RWPE2 (cell line): ENCODE measurements at regions not wholly inside any gene's neighbourhood (a gene's known extent, or its start where the extent isn't known, plus 50 kb on each side); places are given as distances from the start of the nearest gene placed in this dataset.

Experiments
- ATAC-seq: fragments of 200-7000 bp; cut with Tn5 transposase; 3 replicates; pipeline ENCODE4 v1.9.1; 2021; ENCODE audit warnings: low read depth
- DNase-seq: peaks from one replicate; pipeline ENCODE4 v3.0.0-alpha.2; 2020; ENCODE audit warnings: low spot score
- H3K27ac ChIP-seq: fragments of 450-650 bp; 2 replicates; pipeline ENCODE4 v1.5.1; 2017; ENCODE audit warnings: mild to moderate bottlenecking; ENCODE audit not compliant: poor library complexity, severe bottlenecking
- H3K27me3 ChIP-seq: fragments of 250-450 bp; sonication (Bioruptor Pico); 2 replicates; pipeline ENCODE4 v1.5.1; 2021; ENCODE audit warnings: mild to moderate bottlenecking, moderate library complexity; ENCODE audit not compliant: insufficient read depth, poor library complexity, severe bottlenecking
- H3K36me3 ChIP-seq: fragments of 250-450 bp; sonication (Bioruptor Pico); 2 replicates; pipeline ENCODE4 v1.5.1; 2020; ENCODE audit warnings: low read depth, mild to moderate bottlenecking, moderate library complexity
- H3K4me1 ChIP-seq: fragments of 250-450 bp; sonication (Bioruptor Pico); 2 replicates; pipeline ENCODE4 v1.5.1; 2021; ENCODE audit warnings: mild to moderate bottlenecking, moderate library complexity; ENCODE audit not compliant: insufficient read depth, poor library complexity, severe bottlenecking
- H3K4me3 ChIP-seq: fragments of 250-450 bp; sonication (Bioruptor Pico); 2 replicates; pipeline ENCODE4 v1.5.1; 2021; ENCODE audit warnings: mild to moderate bottlenecking, moderate library complexity; ENCODE audit not compliant: severe bottlenecking
- H3K9me3 ChIP-seq: fragments of 250-450 bp; sonication (Bioruptor Pico); 2 replicates; pipeline ENCODE4 v1.5.1; 2021; ENCODE audit warnings: mild to moderate bottlenecking, moderate library complexity; ENCODE audit not compliant: severe bottlenecking
- TF ChIP-seq, protein P1 (sequence below): fragments of 450-650 bp; IDR thresholded peaks from one replicate; pipeline ENCODE4 v1.5.1; 2017; ENCODE audit warnings: mild to moderate bottlenecking, moderate library complexity; ENCODE audit not compliant: poor library complexity, severe bottlenecking

DNA sequence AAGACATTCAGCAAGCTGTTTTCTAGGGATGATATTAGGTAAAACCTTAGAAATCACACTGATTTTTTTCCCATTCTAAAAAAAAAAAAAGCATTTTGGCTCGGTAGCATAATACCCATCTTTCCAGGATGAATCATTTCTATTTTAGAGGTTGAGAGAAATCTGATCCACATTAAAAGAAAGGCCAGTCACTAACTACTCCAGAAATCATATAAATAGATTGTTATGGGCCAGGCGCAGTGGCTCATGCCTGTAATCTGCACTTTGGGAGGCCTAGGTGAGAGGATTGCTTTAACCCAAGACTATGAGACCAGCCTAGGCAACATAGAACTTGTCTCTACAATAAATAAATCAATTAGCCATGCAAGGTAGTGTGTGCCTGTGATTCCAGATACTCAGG, 164.3 kb downstream of the BAMBI start:
- Histone ChIP-seq H3K36me3 (no peaks in the 10 kb centered on the region), H3K9me3 (no peaks in the 10 kb centered on the region), H3K4me3 (no peak overlapping the region), H3K27me3 (no peaks in the 10 kb centered on the region), H3K27ac (no peak overlapping the region), H3K4me1 (no peaks in the 10 kb centered on the region)
- DNase-seq (no peak), ATAC-seq (no peak)
- TF ChIP-seq, protein P1, sequence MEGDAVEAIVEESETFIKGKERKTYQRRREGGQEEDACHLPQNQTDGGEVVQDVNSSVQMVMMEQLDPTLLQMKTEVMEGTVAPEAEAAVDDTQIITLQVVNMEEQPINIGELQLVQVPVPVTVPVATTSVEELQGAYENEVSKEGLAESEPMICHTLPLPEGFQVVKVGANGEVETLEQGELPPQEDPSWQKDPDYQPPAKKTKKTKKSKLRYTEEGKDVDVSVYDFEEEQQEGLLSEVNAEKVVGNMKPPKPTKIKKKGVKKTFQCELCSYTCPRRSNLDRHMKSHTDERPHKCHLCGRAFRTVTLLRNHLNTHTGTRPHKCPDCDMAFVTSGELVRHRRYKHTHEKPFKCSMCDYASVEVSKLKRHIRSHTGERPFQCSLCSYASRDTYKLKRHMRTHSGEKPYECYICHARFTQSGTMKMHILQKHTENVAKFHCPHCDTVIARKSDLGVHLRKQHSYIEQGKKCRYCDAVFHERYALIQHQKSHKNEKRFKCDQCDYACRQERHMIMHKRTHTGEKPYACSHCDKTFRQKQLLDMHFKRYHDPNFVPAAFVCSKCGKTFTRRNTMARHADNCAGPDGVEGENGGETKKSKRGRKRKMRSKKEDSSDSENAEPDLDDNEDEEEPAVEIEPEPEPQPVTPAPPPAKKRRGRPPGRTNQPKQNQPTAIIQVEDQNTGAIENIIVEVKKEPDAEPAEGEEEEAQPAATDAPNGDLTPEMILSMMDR: no peak

DNA sequence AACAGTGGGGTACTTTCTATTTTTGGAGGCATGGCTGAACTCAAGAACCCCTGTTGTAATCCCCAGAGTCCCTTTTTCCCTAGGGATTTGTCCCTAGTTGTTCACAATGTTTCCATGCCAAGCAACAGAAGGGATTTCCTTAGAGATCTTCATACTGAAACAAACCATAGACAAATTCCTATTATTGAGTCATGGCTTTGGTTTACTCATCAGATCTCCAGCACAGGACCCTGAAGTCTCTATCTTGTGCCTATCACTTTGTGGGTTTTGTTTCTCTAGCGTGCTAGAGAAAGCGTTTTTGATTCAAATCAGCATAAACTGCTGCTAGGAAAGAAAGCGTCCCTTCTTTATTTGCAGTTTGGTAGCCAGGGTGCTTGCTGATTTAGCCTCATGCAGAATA, 165.0 kb downstream of the BAMBI start:
- TF ChIP-seq, protein P1: no peak
- Histone ChIP-seq H3K4me1 (no peaks in the 10 kb centered on the region), H3K9me3 (no peaks in the 10 kb centered on the region), H3K4me3 (no peak overlapping the region), H3K27me3 (no peaks in the 10 kb centered on the region), H3K36me3 (no peaks in the 10 kb centered on the region), H3K27ac (no peak overlapping the region)
- DNase-seq: no peak
- ATAC-seq: no peak

DNA sequence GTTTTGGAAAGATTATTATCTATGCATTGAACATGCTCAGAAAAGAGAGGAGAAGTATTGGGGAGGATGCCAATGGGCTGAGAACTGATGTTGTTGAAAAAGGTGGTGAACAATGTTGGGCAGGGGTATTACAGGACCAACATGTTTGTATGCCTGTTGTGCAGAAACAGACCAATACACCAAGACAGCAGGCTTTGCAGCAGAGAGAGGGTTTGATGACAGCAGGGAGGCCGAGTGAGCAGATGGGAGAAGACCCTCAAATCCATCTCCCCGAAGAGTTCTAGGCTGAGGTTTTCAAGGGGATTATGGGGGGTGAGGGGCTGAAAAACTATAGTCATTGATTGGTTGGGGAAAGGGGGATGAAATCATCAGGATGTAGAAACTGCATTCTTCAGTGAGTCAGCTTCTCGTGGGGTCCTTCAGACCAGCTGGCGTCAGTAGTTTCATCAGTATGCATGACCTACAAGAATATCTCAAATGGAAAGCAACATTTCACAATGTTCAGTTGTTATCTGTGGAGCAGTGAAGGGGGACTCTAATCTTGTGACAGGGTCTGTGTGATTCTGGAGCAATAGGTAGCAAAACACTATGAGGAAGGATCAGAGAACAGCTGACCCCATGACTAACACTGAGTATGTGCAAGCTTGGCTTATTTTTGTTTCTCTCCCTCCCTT, 167.8 kb downstream of the BAMBI start:
- no peaks in the 10 kb centered on the region for H3K36me3 ChIP-seq
- H3K4me1 ChIP-seq: no peaks in the 10 kb centered on the region
- TF ChIP-seq, protein P1: no peak
- no peaks in the 10 kb centered on the region for H3K27me3 ChIP-seq
- no peaks in the 10 kb centered on the region for H3K9me3 ChIP-seq
- ATAC-seq (no peak), DNase-seq (no peak)
- no peak overlapping the region for H3K27ac ChIP-seq
- no peak overlapping the region for H3K4me3 ChIP-seq

DNA sequence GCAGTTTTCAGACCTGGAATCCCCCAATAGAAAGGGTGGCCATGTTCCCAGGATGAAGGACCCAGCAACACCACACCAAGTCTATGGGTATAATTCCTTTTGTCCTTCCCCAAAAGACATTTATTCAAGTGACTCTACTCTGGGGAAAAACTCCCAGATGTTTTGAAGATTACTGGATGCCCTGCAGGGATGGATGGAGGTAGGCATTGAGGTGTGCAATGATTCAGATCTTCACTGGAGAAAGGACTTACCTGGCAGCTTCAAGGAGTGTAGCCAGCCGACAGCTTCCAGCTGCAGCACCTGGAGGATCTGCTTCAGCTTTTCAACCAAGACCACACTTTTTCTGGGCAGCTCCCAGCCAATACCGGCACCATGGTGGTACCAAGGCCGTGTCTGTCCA, 172.0 kb downstream of the BAMBI start:
- H3K4me1 ChIP-seq: no peaks in the 10 kb centered on the region
- H3K36me3 ChIP-seq: no peaks in the 10 kb centered on the region
- no peaks in the 10 kb centered on the region for H3K9me3 ChIP-seq
- TF ChIP-seq, protein P1: no peak
- DNase-seq: no peak
- peaks cover 15% of the 10 kb centered on the region for H3K27me3 ChIP-seq
- no peak overlapping the region for H3K4me3 ChIP-seq
- no peak for ATAC-seq
- H3K27ac ChIP-seq: no peak overlapping the region

DNA sequence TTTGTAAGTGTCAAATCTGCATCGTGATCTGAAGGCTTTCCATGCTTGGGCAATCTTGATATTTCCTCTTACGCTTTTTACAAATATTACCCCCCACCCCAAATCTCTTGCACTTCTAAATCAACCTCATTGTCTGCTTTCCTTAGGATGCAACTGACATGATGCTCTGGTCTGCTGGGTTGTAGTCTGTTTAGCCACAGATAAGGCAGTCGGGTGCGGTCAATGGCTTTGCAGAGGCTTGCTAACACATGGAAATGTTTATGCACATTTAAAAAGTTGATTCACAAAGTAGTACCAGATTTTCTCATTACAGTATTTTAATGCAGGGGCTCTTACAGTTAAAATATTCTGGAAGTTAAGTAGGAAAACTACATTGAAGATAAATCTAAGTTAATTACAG, 172.5 kb downstream of the BAMBI start:
- Histone ChIP-seq H3K36me3 (no peaks in the 10 kb centered on the region), H3K27me3 (peaks cover 15% of the 10 kb centered on the region), H3K9me3 (no peaks in the 10 kb centered on the region), H3K27ac (no peak overlapping the region), H3K4me1 (no peaks in the 10 kb centered on the region), H3K4me3 (no peak overlapping the region)
- ATAC-seq (no peak), DNase-seq (no peak)
- TF ChIP-seq, protein P1: no peak
